Eye (tissue), 1 donor: ENCODE measurements at regions not wholly inside any gene's neighbourhood (a gene's known extent, or its start where the extent isn't known, plus 50 kb on each side); places are given as distances from the start of the nearest gene placed in this dataset.
"Not testable (repeated sequence)": the region's sequence is repeated elsewhere in the genome, so short reads cannot be mapped to it uniquely, and the experiment has no call there.

Source experiments
- DNase-seq: peaks from one replicate; pipeline ENCODE4 v3.0.0-alpha.2; 2015

- not testable (repeated sequence) for DNase-seq
Measured at GRCh38 chr14:106768230-106768629, 1241.8 kb downstream of the TMEM121 start.

DNA sequence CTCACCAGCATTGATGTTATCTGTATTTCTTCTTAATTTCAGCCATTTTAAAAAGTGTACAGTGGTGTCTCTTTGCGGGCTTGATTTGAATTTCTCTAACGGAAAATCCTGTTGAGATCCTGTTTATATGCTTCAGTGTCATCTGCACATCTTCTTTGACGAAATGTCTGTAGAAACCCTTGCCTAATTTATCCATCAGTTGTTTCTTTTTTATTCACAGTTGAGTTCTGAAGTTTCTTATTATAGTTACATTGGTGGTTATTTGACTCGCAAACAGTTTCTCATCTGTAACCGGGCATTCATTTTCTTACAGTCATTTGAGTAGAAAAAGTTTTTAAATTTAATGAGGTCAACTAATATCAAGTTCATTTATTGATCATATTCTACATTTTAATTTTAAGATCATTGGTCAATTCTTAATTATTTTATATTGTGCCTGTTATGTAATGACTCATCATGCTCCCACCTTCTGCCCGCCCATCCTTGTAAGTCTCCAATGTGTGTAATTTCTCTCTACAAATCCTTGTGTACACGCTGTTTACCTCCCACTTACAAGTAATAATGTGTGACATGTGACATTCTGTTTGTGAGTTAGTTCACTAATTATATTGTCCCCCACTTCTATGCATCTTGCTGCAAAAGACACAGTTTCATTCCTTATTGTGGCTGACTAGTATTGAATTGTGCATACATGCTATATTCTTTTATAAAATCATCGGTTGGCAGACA lies 1242.8 kb downstream of the TMEM121 start:
- not testable (repeated sequence) for DNase-seq

DNA sequence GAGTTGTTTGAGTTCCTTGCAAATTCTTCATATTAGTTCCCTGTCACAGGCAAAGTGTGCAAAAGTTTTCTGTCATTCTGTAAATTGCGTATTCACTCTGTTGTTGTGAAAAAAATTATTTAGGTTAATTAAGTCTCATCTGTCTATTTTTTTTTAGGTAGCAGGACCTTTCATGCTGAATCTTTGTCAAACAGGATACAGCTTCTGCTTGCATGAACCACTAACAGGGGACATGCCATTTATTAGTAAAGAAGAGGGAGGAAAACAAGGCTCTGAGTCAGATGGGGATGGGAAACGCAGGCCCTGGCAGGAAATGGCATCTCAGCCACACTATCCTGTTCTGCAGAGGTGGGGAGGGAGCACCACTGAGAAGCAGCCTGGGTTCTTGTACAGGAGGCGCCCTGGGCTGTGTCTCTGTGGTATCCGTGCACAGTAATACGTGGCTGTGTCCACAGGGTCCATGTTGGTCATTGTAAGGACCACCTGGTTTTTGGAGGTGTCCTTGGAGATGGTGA lies 1243.8 kb downstream of the TMEM121 start:
- DNase-seq, result not testable (repeated sequence)

- not testable (repeated sequence) for DNase-seq
Measured at GRCh38 chr14:106774889-106775480, 1248.6 kb downstream of the TMEM121 start.

DNA sequence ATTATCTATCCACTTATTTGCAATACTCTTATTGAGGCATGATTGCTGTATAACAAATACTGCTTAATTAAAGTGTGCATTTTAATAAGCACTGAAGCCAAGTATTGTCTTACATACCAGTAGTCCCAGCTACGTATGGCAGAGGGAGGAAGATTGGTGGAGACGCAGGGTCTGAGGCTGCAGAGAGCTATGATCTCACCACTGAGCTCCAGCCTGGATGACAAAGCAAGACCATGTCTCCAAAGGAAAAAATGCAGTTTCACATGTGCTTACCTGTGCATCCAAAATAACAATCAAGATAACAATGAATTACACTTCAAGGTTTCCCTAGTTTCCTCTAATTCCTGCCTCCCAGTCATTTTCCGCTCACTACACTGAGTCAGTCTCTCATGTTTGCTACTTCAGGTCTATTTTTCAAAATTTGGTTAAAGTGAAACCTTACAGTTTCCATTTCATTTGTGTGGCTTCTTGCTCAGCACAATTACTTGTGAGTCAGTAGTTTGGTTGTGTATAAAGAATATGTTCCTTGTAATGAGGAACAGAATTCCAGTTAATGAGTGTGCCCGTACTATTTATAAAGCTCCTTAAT lies 1250.1 kb downstream of the TMEM121 start:
- no peak for DNase-seq

- no peak for DNase-seq
Measured at GRCh38 chr14:106778986-106779385, 1252.6 kb downstream of the TMEM121 start.

- DNase-seq, result no peak
Measured at GRCh38 chr14:106786697-106787096, 1260.3 kb downstream of the TMEM121 start.

DNA sequence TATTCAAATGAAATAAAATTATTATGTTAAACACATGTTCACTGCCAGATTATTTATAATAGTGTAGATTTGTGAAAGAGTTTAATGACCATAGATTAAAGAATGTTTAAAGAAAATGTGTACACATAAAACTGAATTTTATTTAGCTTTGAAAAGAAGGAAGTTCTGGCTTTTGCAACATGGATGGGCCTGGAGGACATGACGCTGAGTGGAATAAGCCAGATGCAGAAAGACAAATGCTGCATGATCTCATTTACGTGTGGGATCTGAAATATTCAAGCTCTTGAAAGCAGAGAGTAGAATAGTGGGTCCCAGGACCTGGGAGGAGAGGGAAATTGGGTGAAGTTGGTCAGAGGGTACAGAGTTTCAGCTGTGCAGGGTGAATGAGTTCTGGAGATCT lies 1261.2 kb downstream of the TMEM121 start:
- no peak for DNase-seq

DNA sequence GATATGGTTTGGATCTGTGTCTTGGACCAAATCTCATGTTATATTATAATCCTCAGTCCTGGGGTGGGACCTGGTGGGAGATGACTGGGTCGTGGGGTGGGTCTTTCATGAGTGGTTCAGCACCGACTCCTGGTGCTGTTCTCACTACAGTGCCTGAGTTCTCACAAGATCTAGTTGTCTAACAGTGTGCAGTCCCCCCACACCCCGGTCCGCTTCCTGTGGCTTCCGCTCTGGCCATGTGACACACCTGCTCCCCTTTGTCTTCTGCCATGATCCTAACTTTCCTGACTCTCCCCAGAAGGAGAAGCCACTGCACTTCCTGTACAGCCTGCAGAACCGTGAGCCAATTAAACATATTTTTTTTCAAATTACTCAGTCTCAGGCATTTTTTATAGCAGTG lies 1262.2 kb downstream of the TMEM121 start:
- DNase-seq, result no peak

DNA sequence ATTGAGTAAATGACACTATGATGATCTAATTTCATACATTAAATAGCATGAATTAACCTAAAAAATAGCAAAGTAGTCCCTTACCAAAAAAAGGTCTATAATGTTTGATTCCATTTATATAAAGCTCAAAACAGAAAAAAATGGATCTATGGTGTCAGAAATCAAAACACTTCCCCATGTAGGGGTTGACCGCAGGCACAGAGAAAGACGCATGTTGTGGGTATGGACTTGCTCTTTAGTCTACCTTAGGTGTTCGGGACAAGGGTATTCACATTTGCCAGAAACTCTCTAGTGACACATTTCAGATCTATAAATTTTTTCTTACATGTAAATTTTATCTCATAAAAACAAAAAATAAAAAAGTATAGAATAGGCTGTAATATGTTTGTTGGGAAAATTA lies 1262.9 kb downstream of the TMEM121 start:
- DNase-seq, result no peak

- DNase-seq, result no peak
Measured at GRCh38 chr14:106790189-106791036, 1264.0 kb downstream of the TMEM121 start.

DNA sequence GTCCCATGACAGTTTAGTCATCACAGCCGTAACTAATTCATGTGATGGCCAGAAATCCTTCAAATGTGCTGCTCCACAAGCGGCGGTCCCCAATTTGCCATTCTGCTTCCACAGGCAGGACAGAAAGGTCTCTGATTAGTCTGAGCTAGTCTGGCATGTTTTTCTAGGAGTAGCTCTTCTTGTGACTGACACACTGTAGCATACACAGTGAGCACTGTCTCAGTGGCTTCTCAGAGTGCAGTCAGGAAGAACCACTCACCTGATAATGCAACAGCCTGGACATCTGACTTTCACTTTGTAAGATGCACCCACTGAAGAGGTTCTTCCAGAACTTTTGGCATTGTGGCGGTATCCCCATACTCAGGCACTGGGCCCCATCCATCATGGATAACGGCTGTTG lies 1266.2 kb downstream of the TMEM121 start:
- no peak for DNase-seq

DNA sequence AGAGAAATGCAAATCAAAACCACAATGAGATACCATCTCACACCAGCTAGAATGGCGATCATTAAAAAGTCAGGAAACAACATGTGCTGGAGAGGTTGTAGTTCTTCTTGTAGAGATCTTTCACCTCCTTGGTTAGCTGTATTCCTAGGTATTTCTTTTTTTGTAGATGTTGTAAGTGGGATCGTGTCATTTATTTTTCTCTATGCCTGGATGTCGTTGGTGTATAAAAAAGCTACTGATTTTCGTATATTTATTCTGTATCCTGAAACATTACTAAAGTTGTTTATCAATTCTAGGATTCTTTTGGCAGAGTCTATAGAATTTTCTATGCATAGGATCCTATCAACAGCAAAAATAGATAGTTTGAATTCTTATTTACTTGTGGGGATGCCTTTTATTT lies 1271.8 kb downstream of the TMEM121 start:
- DNase-seq, result not testable (repeated sequence)

DNA sequence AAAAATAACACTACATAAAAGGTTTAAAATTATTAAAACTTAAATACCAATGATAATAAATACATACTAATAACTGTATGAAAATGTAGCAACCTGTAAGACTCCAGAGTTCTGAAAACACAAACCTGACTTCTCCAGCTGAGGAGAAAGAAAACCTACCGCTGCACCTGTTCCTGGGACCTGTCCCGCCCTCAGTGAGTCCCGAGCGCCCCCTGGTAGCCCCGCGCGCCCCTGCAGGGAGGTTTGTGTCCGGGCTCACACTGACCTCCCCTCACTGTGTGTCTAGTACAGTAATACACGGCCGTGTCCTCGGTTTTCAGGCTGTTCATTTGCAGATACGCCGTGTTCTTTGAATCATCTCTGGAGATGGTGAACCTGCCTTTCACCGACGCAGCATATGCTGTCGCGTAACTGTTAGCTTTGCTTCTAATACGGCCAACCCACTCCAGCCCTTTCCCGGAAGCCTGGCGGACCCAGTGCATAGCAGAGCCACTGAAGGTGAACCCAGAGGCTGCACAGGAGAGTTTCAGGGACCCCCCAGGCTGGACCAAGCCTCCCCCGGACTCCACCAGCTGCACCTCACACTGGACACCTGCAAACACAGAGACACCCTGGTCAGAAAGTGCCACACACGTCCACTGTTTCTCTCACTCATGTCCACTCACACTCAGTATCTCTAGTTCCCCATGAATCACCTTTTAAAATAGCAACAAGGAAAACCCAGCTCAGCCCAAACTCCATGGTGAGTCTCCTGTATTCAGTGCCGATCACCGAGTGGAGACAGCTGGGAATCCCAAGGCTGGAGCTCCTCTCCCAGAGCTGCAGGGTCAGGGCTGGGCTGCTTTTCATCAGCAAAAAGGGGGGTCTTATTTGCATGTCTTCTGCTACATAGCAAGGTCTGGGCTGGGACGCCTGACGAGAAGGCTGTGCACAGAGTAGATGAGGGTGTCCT lies 1276.3 kb downstream of the TMEM121 start:
- DNase-seq, result no peak

DNA sequence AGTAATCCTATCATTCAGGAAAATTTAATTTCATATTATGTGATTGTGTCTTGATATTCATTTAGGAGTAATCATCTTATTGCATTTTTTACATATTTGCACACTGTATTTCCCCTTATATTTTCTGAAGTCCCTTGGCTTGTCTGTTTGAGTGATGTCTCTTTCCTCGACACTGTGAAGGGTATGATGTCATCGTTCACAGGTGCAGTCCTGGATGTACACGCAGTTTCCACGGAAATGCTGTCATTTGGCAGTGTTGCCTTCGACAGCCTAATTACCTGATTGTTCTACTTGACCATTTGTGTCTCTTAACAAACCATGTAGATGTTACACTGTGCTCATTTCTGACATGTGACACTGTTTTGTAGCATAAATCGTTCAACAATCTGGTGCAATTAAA lies 1277.0 kb downstream of the TMEM121 start:
- DNase-seq, result no peak

- no peak for DNase-seq
Measured at GRCh38 chr14:106807493-106807892, 1281.1 kb downstream of the TMEM121 start.

GRCh38 chr14:106808458-106808857 lies 1282.1 kb downstream of the TMEM121 start:
- no peak for DNase-seq

DNA sequence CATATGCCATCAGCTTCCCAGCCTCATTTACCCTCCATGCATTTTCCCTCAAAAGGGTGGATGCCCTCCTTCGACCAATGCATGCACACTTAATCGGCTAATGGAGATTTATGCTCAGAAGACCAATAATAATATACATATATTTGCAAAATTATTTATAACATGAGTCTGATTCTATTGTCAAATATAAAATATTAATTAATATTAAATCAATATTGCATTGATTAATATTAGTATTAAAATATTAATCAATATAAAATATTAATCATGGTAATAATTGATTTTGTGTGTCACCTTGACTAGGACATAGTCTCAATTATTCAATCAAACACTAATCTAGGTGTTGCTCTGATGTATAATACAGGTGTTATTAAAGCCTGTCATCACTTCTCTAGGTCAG lies 1282.5 kb downstream of the TMEM121 start:
- DNase-seq, result no peak

DNA sequence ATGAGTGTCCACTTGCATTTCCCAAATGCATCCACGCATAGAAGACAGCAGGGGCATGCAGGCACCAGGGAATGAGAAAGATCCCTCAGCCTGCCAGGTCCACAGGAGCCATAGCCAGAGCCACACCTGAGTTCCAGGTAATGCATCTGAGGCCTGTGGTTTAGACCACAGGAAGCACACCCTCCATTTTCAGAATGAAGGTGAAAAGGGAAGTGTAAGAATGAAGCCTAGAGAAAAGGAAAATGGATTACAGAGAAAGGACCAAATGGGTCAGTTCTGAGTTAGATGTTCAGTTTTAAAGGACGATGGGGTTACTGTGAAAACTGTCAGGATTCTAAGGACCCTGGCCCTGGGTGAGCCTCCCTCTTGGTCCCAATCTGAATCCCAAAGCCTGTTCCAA lies 1283.2 kb downstream of the TMEM121 start:
- DNase-seq, result no peak

- not testable (repeated sequence) for DNase-seq
Measured at GRCh38 chr14:106810168-106810567, 1283.8 kb downstream of the TMEM121 start.

DNA sequence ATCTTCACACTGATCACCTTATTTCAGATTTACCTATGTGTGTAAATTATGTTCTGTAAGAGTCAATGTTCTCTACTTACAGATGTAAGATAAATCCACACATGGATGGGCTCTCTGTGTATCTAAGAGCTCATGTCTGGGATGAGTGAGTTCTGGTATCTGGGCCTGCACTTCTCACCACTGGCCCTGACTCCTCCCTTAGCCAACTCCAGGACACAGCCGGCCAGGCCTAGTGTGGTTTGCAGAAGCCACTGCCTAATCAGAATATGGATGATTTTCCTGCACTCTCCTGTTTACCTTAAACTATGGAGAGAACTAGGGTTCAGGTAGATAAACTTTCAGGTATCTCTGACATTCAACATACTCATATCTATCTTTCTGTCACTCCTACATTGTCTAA lies 1284.8 kb downstream of the TMEM121 start:
- no peak for DNase-seq
